Stimulated activated CD4-positive, alpha-beta T cell treated with anti-CD3 and anti-CD28 coated beads, Interleukin-4, amount 100 ng/mL, for 24 hours (primary cell): ENCODE measurements at regions not wholly inside any gene's neighbourhood (a gene's known extent, or its start where the extent isn't known, plus 50 kb on each side); places are given as distances from the start of the nearest gene placed in this dataset.
"Not testable (repeated sequence)": the region's sequence is repeated elsewhere in the genome, so short reads cannot be mapped to it uniquely, and the experiment has no call there.

Experiments
- DNase-seq: peaks from one replicate; pipeline ENCODE4 v3.0.0-alpha.2; 2020

DNA sequence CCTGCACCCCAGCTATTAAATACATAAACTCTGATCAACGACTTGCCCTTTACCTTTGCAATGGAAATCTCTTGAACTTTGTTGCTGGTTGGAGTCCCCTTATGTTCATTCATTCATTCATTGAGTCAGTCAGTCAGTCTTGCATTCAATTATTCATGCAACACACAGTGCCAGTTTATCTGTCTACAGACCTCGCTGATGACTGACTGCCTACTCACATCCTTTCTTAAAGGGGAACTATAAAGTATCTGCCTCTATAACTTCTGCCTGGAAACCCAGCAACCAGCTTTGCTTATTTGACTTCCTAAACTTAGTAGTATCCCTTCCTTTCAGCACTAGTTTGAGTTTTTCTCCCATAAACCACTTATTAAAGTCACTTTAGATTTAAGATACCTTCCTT is 620.8 kb upstream of the ADGRL3 start:
- DNase-seq: no peak

DNA sequence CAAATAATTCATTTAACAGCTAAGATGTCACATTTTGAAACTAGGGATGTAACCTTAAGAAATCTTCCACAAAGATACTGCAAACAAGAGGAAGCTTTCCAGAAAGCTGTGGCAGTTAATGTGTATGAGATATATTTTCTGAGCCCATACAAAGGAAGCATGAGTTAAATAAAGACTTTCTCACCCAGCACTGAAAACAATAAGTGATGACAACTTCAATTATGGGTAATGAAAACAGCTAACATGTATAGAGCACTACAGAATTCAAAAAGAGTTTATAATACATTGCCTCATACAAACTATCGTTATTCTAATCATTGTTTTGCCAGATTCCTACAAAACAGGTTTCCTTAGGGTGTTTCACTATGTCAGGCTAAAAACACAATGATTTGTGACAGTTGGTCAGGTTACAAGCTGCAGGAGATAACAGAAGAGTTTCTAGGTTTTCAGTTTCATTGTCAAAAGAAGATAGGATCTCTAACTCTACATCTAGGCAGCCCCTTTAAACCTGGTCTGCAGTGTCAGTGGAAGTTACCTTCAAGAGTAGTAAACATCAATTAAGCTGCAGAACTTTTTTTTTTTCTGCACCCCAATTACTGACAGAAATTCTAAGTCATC is 618.1 kb upstream of the ADGRL3 start:
- no peak for DNase-seq

DNA sequence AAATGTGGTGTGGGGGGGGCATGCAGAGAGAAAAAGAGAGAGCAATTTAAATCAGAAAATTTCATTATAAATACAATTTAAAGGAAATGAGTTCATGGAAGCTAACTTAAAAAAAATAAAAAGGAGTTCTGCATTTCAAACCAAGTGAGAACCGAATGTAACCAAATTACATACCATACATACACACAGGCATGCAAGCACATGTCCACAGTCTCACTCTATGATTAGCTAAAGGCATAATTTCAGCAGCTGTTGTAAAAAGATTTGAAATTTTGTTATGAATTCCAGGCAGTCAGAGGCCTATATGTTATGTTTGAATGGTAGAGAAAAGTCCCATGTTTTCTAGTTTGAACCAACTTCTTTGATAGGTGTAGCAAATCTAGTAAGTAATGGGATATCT is 611.6 kb upstream of the ADGRL3 start:
- no peak for DNase-seq

DNA sequence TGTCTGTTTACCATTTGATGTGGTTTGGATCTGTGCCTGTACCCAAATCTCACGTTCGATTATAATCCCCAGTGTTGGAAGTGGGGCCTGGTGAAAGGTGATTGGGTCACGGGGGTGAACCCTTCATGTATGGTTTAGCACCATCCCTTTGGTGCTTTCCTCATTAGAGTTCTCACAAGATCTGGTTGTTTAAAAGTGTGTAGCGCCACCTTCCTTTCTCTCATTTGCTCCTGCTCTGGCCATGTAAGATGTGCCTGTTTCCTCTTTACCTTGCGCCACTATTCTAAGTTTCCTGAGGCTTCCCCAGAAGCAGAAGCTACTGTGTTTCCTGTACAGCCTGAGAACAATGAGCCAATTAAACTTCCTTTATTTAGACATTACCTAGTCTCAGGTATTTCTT is 610.7 kb upstream of the ADGRL3 start:
- no peak for DNase-seq

DNA sequence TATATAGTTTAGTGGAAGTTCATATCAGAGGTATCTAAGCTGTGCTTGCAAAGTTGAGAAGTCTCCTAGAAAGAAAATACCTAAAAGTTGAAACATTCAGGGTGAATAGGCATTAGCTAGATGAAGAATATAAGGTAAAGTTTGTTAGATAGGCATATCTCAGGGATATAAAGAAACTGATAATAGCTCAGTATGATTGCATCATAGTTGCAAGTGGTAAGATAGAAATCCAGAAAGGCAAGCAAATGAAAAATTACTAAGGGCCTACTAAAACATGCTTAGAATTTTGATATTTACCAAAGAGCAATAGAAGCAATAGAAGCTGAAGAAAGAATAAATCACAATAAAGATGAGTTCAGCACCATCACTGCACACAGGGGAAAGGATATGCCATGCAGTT is 610.0 kb upstream of the ADGRL3 start:
- no peak for DNase-seq

DNA sequence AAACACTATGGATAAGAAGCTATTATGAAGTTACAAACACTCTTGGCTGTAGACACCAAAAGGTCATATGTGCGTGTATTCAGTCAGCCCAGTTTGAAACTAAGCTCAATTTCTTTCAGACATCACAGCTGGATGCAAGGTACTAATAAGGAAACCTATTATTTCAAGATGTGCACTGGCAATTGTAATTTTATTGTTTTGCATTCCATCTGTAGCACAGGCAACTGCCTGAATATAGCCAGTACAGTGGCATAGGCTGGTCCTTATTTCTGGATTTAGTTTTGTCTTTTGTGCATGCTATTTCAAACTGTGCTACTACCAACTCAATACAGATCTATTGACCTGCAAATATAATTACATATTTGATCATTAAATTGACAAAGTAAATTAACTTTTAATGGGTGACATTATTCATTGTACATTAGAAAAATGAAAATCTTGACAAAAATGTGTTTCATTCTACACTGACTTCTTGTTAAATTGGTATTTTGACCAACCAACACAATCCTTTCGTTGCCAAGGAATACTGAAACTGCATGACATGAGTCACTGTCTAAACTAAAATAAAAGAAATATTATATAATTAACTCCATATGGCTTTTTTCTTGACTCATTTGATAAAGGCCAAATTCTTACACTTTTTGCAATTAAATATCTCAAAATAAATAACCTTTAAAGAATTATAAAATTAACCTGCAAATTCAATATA is 594.3 kb upstream of the ADGRL3 start:
- no peak for DNase-seq

DNA sequence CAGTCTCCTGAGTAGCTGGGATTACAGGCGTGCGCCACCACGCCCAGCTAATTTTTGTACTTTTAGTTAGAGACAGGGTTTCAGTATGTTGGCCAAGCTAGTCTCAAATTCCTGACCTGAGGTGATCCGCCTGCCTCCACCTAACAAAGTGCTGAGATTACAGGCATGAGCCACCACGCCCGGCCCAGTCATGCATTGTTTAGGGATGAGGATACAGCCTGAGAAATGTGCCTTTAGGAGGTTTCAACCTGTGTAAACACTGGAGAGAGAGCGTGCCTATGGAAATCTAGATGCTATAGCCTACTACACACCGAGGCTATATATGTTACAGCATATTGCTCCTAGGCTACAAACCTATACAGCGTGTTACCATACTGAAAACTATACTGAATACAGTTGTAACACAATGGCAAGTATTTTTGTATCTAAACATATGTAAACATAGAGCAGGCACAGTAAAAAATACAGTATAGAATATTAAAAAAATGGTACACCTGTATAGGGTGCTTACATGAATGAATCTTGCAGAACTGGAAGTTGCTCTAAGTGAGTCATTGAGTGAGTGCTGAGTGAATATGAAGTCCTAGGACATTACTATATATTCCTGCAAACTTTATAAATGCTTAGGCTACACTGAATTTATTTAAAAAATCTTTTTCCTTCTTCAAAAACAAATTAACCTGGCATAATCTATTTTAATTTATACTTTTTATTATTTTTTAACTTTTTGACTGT is 588.2 kb upstream of the ADGRL3 start:
- DNase-seq: no peak

DNA sequence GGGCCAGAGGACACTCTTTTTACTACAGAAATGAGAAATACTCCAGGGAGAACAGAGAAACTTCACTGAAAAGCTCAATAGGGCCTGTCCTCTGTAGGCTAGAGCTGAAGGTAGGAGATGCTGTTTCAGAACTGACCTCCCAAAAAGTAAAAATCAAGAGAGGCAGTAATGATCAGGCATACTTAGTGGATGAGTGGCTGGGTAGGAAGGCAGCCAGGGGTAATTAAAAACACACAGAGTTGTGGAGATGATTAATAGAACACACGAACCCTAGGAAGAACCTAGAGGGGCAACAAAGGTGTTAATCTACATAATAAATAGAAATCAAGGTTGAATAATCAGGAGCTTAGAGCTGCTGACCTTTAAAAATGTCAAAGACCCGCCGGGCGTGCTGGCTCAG is 582.4 kb upstream of the ADGRL3 start:
- no peak for DNase-seq

DNA sequence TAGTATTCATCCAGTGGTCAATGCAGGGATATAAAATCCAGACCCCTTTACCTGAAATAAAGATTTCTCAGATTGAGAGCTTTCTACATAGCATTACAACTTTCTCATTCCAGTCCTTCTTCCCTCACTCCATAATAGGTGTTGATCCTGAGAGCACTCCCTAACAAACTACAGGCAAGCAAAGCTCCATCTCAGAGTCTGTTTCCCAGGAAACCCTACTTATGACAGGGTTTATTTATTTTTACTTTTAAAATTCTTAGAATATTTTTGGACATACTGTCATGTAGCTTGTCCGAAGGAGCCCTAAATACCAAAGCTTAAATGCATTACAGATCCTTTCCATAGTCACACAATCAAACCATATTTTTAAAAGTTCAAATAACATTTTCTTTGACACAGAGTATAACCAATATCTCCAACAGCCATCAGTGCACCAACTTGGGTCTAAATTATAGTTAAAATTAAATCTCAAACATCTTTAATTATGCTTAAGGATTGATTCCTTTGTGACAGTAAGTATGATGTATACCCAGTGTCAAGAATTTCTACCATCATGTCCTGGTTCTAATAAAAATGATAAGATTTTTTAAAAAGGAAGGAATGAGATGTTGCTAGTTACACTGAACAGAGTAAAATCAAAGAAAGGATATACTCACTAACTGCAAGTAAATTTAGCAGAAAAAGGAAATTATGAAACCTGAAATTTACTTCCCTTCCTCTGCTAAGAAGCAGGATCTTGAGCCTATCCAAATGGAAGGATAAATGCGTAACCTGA is 580.4 kb upstream of the ADGRL3 start:
- no peak for DNase-seq

DNA sequence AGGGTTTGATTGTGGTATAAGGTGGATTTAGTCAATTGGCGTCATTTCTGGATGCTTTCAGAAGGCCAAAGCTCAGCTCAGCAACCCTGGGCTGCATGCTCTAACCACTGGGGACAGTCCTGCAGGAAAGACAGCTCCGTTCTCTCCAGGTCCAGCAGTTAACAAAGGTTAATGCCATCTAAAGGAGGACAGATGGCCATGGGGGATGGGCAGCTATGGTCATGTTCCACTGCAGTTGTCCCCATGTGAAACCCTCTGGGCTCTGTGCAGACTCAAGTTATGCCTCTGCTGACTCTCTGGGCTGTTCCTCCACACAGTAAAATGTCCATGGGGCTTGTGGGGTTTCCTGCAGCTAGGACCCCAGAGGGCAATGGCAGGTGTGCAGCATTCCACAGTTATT is 562.1 kb upstream of the ADGRL3 start:
- DNase-seq: no peak

DNA sequence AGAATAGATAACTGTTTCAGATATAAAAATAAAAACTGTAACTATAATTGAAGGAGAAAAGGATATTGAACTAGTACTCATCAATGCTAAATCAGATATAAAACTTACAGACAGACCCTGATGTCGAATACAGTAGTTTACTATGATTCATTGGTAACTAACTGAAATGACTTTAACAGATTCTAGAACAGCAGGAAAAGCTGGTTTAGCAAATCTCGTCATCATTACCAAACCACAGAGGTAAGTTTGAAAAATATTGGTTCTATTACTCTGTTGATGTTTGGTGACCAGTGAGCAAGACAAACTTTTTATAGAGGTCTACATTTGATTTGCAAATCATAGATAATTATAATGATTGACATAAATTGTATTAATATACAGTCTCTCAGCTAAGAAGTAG is 551.4 kb upstream of the ADGRL3 start:
- DNase-seq: no peak

DNA sequence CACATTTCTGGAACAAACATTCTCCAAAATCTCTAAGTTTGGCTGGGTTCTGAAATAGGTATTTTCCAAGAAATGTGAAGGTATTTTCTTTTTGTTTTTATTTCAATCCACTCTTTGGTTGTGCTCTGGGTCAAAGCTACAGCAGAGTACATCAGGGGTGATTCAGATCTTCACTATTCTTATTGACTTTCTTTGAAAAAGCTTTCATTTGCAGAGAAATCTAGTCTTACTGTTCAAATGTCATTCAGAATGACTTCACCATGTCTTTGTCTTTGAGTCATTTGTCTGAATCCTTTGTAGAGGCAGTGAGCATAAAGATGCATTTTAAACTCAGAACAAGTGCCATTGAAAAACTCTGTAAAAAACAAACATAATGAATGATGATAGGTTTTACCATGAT is 547.2 kb upstream of the ADGRL3 start:
- DNase-seq: no peak

DNA sequence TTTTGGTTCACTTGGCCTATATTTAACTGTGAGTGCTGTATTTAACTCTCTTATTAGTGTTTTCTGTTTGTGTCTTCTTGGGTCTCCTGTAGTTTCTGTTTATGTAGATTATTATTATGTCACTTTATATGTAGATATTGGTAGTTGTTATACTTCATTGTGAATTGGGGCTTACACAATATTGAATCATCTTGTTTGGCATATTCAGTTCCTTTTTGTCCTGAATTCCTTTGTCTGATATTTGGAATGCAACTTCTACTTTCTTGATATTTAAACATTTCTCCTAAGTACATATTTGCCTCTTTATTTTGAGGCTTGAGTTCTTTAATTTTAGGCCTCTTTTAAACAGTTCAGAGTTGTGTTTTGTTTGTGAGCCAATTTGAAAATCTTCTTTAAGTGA is 544.8 kb upstream of the ADGRL3 start:
- DNase-seq: no peak

DNA sequence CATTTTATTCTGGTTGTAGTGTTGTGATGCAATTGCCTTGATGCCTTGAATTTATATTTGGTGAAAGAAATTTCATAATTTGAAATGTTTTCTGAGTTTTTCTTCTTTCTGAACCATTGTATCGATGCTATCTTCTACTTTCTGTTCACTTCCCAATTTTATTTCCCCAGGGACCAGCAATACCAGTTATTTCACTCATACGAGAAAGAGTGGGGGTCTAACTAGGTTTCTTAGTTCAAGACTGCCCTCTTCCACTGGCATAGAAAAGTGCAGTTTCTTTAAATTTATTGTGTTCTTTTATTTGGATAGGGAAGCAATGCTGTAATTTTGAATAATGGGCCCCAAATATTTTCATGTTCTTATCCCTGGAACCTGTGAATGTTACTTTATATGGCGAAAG is 544.0 kb upstream of the ADGRL3 start:
- no peak for DNase-seq

DNA sequence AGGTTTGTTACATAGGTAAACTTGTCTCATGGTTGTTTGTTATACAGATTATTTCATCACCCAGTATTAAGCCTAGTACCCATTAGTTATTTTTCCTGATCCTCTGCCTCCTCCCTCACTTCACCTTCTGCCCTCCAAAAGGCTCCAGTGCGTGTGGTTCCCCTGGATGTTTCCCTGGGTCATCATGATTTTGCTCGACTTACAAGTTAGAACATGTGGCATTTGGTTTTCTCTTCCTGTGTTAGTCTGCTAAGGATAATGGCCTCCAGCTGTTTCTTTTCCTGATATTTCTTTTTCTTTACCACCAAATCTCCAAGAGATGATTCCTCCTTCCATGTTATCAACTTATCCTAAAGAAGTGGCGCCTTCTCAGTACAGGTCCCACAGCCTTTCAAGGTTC is 543.1 kb upstream of the ADGRL3 start:
- DNase-seq: no peak

DNA sequence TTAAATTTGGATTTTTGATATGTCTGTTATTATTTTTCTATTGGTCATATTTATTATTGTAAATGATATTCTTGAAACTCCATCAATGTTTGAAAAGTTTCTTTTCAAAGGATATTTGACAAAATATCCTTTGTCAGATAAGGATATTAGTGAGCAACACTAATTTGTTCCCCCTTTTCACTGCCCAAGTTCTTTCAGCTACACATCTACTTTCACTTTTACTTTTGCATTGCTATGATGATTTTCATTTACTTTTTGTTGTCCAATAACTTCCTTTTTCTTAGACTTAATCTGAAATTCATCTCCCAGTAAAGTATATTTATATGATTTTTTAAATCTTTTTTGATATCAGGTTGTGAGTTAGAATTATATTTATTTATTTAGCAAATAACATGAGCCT is 542.3 kb upstream of the ADGRL3 start:
- no peak for DNase-seq

DNA sequence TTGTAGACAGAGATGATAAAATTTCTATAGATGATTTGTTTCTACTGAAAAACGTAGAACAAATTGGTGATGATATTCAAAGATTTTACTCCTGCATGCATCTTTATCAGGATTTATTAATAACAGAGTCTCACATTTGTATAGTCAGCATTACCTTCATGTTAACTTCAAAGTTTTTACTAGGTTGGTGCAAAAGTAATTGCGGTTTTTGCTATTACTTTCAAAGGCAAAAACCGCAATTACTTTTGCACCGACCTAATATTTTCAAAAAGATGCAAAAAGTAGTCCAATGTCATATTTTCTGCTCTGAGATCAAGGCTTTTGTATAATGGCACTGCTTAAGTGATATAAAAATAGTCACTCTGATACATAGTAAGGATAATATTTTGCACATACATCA is 536.4 kb upstream of the ADGRL3 start:
- no peak for DNase-seq

DNA sequence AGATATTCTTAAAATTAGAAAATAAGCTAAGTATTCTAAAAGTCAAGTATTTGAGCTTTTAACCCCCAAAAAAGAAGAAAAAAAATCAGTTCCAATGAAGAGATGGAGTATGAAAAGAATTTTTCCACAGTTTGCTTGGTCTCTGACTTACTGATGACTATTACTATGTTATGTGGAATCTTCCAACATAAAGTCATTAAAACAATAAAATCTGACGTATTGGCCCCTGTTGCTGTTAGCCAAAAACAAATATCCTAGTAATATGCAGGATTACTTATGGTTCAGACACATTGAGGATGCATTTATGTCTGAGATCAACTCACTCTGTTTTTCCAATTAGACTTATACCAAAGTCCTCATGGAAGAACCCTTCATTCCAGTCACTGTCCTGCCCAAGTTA is 517.2 kb upstream of the ADGRL3 start:
- no peak for DNase-seq

DNA sequence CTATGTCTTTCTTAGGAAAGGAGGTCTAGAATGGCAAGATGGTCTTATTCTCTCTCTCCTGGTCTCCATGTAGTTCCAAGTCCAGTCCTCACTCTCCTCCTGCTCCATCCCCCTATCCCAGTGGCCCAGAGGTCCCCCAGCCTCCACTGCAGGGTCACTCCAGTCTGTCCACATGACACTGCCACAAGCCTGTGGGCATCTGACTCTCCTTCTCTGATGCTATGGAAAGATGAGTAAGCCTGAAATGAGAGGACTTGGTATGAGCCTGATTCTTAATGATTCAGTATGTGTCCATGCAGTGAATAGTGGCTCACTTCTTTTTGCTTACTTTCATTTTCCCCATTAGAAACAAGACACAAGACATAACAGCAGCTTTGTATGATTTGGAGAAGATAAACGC is 516.8 kb upstream of the ADGRL3 start:
- DNase-seq: no peak

DNA sequence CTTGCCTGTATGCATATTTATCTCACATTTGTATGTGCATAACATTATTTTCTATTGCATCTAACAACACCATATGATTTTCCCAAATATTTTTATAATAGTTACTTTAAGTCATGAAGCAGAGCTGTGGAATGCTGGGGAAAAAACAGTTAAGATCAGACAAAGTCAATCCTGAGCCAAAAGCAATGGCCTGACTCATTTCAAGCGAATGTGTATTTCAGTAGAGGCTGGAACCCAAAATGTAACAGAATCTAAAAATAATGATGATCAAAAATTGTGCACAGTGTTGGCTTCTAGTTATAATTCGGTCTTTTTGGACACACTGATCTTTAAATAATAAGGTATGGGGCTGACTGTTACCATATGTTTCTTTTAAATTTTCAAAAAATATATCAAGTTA is 516.2 kb upstream of the ADGRL3 start:
- DNase-seq: no peak

DNA sequence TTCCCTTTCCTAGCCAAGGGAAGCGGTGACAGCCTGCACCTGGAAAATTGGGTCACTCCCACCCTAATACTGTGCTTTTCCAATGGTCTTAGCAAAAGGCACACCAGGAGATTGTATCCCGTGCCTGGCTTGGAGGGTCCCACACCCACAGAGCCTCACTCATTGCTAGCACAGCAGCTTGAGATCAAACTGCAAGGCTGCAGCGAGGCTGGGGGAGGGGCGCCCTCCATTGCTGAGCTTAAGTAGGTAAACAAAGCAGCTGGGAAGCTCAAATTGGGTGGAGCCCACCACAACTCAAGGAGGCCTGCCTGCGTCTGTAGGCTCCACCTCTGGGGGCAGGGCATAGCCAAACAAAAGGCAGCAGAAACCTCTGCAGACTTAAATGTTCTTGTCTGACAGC is 504.1 kb upstream of the ADGRL3 start:
- DNase-seq: not testable (repeated sequence)

DNA sequence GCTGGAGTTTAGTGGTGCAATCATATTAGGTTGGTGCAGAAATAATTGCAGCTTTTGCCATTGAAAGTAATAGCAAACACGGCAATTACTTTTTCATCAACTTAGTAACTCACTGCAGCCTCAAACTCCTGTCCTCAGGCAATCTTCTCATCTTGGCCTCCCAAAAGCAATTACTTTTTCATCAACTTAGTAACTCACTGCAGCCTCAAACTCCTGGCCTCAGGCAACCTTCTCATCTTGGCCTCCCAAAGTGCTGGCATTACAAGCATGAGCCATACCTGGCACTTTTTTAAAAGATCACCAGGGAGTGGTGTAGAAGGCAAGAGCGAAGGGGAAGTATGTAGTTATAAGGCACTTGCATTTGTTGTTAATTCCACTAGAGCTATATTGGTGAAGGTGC is 491.1 kb upstream of the ADGRL3 start:
- DNase-seq: no peak

DNA sequence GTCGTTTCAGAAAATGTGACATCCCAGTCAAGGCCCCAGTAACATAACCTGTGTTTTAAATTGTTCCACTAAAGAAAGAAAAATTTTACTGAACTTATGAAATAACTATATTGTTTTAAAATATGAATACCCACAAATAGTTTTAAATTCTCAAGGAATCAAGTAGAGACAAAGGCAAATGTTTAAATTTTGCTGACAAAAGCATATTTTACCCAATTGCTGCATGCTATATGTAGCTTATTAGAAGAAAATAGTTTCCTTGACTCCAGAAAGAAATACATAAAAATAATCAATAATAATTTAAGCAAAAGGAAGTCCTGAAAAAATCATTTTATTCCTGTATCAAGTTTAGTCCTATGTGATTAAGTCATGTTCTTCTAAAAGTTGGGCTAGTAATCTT is 481.3 kb upstream of the ADGRL3 start:
- DNase-seq: no peak

DNA sequence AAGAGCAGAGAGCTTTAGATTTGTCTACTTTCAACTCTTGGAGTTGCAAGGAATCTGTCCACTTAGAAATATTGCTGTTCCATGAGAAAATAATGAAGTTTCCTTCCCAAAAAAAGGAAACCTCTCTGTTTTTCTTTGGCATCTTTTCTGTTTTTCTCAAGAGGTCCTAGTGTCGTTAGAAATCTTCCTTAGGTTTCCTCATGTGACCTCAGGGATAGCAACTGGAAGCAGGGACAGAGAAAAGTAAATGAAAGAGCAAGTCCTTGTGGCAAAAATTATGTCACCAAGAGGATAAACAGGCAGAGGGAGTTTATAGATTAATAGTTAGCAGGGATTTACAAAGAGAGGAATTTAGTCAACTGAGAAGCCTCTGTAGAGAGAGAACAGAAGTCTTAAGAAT is 478.4 kb upstream of the ADGRL3 start:
- DNase-seq: no peak
